H1 (cell line): ENCODE measurements at regions not wholly inside any gene's neighbourhood (a gene's known extent, or its start where the extent isn't known, plus 50 kb on each side); places are given as distances from the start of the nearest gene placed in this dataset.
"Not testable (repeated sequence)": the region's sequence is repeated elsewhere in the genome, so short reads cannot be mapped to it uniquely, and the experiment has no call there.

Source experiments
- CEBPB ChIP-seq: IDR thresholded peaks from 2 replicates; pipeline ENCODE4 v1.6.1; 2012; ENCODE audit warnings: low read depth, low read length
- EGR1 ChIP-seq: IDR thresholded peaks from 2 replicates; pipeline ENCODE4 v1.6.1; 2011; ENCODE audit warnings: low read depth, low read length, borderline replicate concordance
- SIX5 ChIP-seq: IDR thresholded peaks from 2 replicates; pipeline ENCODE4 v1.6.1; 2011; ENCODE audit warnings: mild to moderate bottlenecking, low read depth, low read length
- TAF1 ChIP-seq: IDR thresholded peaks from 2 replicates; pipeline ENCODE4 v1.6.1; 2011; ENCODE audit warnings: mild to moderate bottlenecking, low read depth, low read length
- TAF7 ChIP-seq: optimal IDR thresholded peaks from 2 replicates; pipeline ENCODE3; 2011; ENCODE audit warnings: low read depth, mild to moderate bottlenecking, inconsistent platforms, low read length, moderate library complexity, borderline replicate concordance
- TF ChIP-seq, protein P1 (sequence below), 3 experiments: IDR thresholded peaks; 1 replicate in 2 of 3; 2 replicates in 1 of 3; pipeline versions ENCODE4 v1.5.1 to v1.6.1; 2011; ENCODE audit warnings: low read length in 3 of 3, mild to moderate bottlenecking in 3 of 3, inconsistent platforms in 2 of 3, low read depth in 1 of 3, moderate library complexity in 1 of 3; ENCODE audit not compliant: insufficient read depth in 1 of 3; ENCODE audit errors: control extremely low read depth in 1 of 3
- TF ChIP-seq, protein P2 (sequence below): IDR thresholded peaks from 2 replicates; pipeline ENCODE4 v1.6.1; 2011; ENCODE audit warnings: low read length, improper control_type of control experiment

DNA sequence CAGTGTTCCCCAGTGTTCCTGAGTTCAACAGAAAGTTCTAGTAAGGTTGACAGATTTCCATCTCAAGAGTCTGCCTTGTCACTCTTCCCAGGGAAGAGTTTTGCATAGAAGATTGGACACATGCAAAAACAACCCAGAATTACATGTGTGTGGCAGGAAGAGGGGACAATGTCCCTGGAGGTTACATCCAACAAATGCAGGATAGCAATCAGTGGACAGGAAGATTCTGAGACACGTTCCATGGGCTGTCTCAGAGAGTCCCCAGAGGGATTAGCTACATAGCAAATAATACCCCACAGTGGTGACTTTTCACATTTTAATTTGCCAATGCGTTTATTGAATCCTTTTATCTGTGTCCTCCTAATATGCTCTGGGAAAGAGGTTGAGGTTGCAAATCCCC, 321.1 kb upstream of the SPATA31A3 start:
- TF ChIP-seq, protein P1, sequence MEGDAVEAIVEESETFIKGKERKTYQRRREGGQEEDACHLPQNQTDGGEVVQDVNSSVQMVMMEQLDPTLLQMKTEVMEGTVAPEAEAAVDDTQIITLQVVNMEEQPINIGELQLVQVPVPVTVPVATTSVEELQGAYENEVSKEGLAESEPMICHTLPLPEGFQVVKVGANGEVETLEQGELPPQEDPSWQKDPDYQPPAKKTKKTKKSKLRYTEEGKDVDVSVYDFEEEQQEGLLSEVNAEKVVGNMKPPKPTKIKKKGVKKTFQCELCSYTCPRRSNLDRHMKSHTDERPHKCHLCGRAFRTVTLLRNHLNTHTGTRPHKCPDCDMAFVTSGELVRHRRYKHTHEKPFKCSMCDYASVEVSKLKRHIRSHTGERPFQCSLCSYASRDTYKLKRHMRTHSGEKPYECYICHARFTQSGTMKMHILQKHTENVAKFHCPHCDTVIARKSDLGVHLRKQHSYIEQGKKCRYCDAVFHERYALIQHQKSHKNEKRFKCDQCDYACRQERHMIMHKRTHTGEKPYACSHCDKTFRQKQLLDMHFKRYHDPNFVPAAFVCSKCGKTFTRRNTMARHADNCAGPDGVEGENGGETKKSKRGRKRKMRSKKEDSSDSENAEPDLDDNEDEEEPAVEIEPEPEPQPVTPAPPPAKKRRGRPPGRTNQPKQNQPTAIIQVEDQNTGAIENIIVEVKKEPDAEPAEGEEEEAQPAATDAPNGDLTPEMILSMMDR (IDR thresholded peaks at IDR 0.05; ENCODE audit: control extremely low read depth in 1 of 3, insufficient read depth in 1 of 3, low read depth in 1 of 3, low read length in 3 of 3): not testable (repeated sequence)
- TF ChIP-seq TAF1, EGR1, SIX5, CEBPB, TAF7: not testable (repeated sequence)
- TF ChIP-seq, protein P2, sequence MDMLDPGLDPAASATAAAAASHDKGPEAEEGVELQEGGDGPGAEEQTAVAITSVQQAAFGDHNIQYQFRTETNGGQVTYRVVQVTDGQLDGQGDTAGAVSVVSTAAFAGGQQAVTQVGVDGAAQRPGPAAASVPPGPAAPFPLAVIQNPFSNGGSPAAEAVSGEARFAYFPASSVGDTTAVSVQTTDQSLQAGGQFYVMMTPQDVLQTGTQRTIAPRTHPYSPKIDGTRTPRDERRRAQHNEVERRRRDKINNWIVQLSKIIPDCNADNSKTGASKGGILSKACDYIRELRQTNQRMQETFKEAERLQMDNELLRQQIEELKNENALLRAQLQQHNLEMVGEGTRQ: not testable (repeated sequence)
